Ishikawa (cell line): ENCODE measurements at regions not wholly inside any gene's neighbourhood (a gene's known extent, or its start where the extent isn't known, plus 50 kb on each side); places are given as distances from the start of the nearest gene placed in this dataset.

Source experiments
- CREB1 ChIP-seq: IDR thresholded peaks from 2 replicates; pipeline ENCODE4 v1.6.1; 2012; ENCODE audit warnings: low read depth
- EP300 ChIP-seq: IDR thresholded peaks from 2 replicates; pipeline ENCODE4 v1.6.1; 2012; ENCODE audit warnings: borderline replicate concordance
- FOXM1 ChIP-seq: IDR thresholded peaks from 2 replicates; pipeline ENCODE4 v1.6.1; 2012; ENCODE audit warnings: low read depth, borderline replicate concordance
- RAD21 ChIP-seq: IDR thresholded peaks from 2 replicates; pipeline ENCODE4 v1.6.1; 2012; ENCODE audit warnings: low read depth
- REST ChIP-seq: IDR thresholded peaks from 2 replicates; pipeline ENCODE4 v1.6.1; 2012; ENCODE audit warnings: low read depth, mild to moderate bottlenecking
- TAF1 ChIP-seq: IDR thresholded peaks from 2 replicates; pipeline ENCODE4 v1.6.1; 2012; ENCODE audit warnings: low read depth, mild to moderate bottlenecking
- TCF12 ChIP-seq: IDR thresholded peaks from 2 replicates; pipeline ENCODE4 v1.6.1; 2012; ENCODE audit warnings: low read depth
- USF1 ChIP-seq: IDR thresholded peaks from 2 replicates; pipeline ENCODE4 v1.6.1; 2012
- YY1 ChIP-seq: IDR thresholded peaks from 2 replicates; pipeline ENCODE4 v1.6.1; 2012; ENCODE audit warnings: low read depth
- ZBTB7A ChIP-seq: IDR thresholded peaks from 2 replicates; pipeline ENCODE4 v1.6.1; 2012; ENCODE audit warnings: low read depth

GRCh38 chr13:22425087-22425486, 754.2 kb downstream of the FGF9 start:
- TF ChIP-seq USF1 (no peak), EP300 (no peak), REST (no peak), YY1 (no peak), RAD21 (no peak), CREB1 (no peak), FOXM1 (no peak), TCF12 (no peak), TAF1 (no peak), ZBTB7A (no peak)
